ENCODE measurements at regions not wholly inside any gene's neighbourhood (a gene's known extent, or its start where the extent isn't known, plus 50 kb on each side); places are given as distances from the start of the nearest gene placed in this dataset.

GRCh38 chr11:70742553-70743291 lies 344.4 kb downstream of the CTTN start:
- DNase-seq (ENCODE audit: low spot score): no peak

- DNase-seq (ENCODE audit: low spot score): no peak
These were observed 345.0 kb downstream of the CTTN start for GRCh38 chr11:70743329-70743728.

- DNase-seq (ENCODE audit: low spot score): no peak
These were observed 345.6 kb downstream of the CTTN start for GRCh38 chr11:70743941-70744351.

GRCh38 chr11:70744396-70745185 lies 346.3 kb downstream of the CTTN start:
- no peak for DNase-seq (ENCODE audit: low spot score)

- no peak for DNase-seq (ENCODE audit: low spot score)
These were observed 347.1 kb downstream of the CTTN start for GRCh38 chr11:70745451-70745850.

- no peak for DNase-seq (ENCODE audit: low spot score)
These were observed 347.6 kb downstream of the CTTN start for GRCh38 chr11:70745941-70746340.

- no peak for DNase-seq (ENCODE audit: low spot score)
These were observed 348.0 kb downstream of the CTTN start for GRCh38 chr11:70746351-70746750.

GRCh38 chr11:70747285-70747684 lies 349.0 kb downstream of the CTTN start:
- DNase-seq (ENCODE audit: low spot score): no peak

- no peak for DNase-seq (ENCODE audit: low spot score)
These were observed 349.6 kb downstream of the CTTN start for GRCh38 chr11:70747921-70748320.

- DNase-seq (ENCODE audit: low spot score): no peak
These were observed 352.9 kb downstream of the CTTN start for GRCh38 chr11:70751142-70751734.

GRCh38 chr11:70755410-70756158 lies 357.3 kb downstream of the CTTN start:
- peak; percentile 95 for DNase-seq (ENCODE audit: low spot score)

GRCh38 chr11:70756341-70756740 lies 358.0 kb downstream of the CTTN start:
- no peak for DNase-seq (ENCODE audit: low spot score)

GRCh38 chr11:70756756-70757155 lies 358.4 kb downstream of the CTTN start:
- no peak for DNase-seq (ENCODE audit: low spot score)

- no peak for DNase-seq (ENCODE audit: low spot score)
These were observed 358.9 kb downstream of the CTTN start for GRCh38 chr11:70757241-70757640.

- DNase-seq (ENCODE audit: low spot score): no peak
These were observed 359.9 kb downstream of the CTTN start for GRCh38 chr11:70758206-70758605.

- DNase-seq (ENCODE audit: low spot score): no peak
These were observed 361.5 kb downstream of the CTTN start for GRCh38 chr11:70759846-70760245.

GRCh38 chr11:70760416-70761020 lies 362.2 kb downstream of the CTTN start:
- DNase-seq (ENCODE audit: low spot score): no peak

- DNase-seq (ENCODE audit: low spot score): no peak
These were observed 363.0 kb downstream of the CTTN start for GRCh38 chr11:70761094-70761907.

- DNase-seq (ENCODE audit: low spot score): no peak
These were observed 363.6 kb downstream of the CTTN start for GRCh38 chr11:70761908-70762337.

GRCh38 chr11:70762810-70763209 lies 364.5 kb downstream of the CTTN start:
- DNase-seq (ENCODE audit: low spot score): no peak

- DNase-seq (ENCODE audit: low spot score): peak; percentile 50
These were observed 365.3 kb downstream of the CTTN start for GRCh38 chr11:70763606-70764005.

Data from hepatic stellate cell (primary cell).